ENCODE measurements at regions not wholly inside any gene's neighbourhood (a gene's known extent, or its start where the extent isn't known, plus 50 kb on each side); places are given as distances from the start of the nearest gene placed in this dataset.

DNA sequence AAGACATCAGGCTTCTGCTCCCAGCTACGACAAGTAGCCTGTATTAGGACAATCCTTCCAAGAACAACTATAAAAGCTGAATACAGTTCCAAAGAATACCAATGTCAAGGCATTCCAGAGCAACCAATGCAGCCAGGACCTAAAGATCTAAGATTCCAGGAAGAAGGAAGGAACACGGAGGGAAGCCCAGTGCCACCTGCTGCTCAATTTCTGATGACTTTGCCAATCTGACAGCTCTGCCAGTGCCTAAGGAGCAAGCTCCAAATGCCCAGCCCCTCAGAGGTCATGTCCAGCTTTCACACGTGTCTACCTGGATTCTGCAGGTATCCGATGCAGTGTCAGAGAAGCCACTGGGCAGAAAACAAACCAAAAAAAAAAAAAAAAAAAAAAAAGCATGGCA is 164.4 kb downstream of the IRS2 start:
- no peaks in the 10 kb centered on the region for H3K9me2 ChIP-seq (ENCODE audit: insufficient read depth)
- no peak for ATAC-seq
- H3K9me3 ChIP-seq (ENCODE audit: control insufficient read depth in 1 of 2, insufficient read depth in 1 of 2, low read depth in 1 of 2, low read length in 2 of 2): no peaks in the 10 kb centered on the region
- no peak overlapping the region for H3K9ac ChIP-seq (ENCODE audit: low read length)
- no peak overlapping the region for H3K27ac ChIP-seq (ENCODE audit: low read depth, low read length)
- intact Hi-C loops (cut with micrococcal nuclease): no loop called here
- TF ChIP-seq CBX3 (IDR thresholded peaks at IDR 0.05; ENCODE audit: low read depth) (no peak), CEBPB (IDR thresholded peaks at IDR 0.05; ENCODE audit: low read depth) (no peak), POLR2AphosphoS5 (IDR thresholded peaks at IDR 0.05; ENCODE audit: low read depth, low read length) (no peak), JUND (IDR thresholded peaks at IDR 0.05) (no peak), ELF1 (IDR thresholded peaks at IDR 0.05; ENCODE audit: borderline replicate concordance, low read depth) (no peak)
- TF ChIP-seq, protein P1, sequence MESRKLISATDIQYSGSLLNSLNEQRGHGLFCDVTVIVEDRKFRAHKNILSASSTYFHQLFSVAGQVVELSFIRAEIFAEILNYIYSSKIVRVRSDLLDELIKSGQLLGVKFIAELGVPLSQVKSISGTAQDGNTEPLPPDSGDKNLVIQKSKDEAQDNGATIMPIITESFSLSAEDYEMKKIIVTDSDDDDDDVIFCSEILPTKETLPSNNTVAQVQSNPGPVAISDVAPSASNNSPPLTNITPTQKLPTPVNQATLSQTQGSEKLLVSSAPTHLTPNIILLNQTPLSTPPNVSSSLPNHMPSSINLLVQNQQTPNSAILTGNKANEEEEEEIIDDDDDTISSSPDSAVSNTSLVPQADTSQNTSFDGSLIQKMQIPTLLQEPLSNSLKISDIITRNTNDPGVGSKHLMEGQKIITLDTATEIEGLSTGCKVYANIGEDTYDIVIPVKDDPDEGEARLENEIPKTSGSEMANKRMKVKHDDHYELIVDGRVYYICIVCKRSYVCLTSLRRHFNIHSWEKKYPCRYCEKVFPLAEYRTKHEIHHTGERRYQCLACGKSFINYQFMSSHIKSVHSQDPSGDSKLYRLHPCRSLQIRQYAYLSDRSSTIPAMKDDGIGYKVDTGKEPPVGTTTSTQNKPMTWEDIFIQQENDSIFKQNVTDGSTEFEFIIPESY (IDR thresholded peaks at IDR 0.05; ENCODE audit: extremely low read depth, insufficient replicate concordance, low read length): no peak
- H3K4me3 ChIP-seq (replicated peaks in 1 of 2; ENCODE audit: low read depth in 1 of 2, low read length in 2 of 2): no peak overlapping the region
- no peaks in the 10 kb centered on the region for H3K79me2 ChIP-seq (ENCODE audit: insufficient read depth, low read length)
- H2AFZ ChIP-seq (ENCODE audit: low read depth, low read length, poor library complexity, severe bottlenecking): no peak overlapping the region
- H3K36me3 ChIP-seq (ENCODE audit: control insufficient read depth in 1 of 2, insufficient read depth in 2 of 2, low read length in 2 of 2): no peaks in the 10 kb centered on the region
- POLR2A ChIA-PET: no interaction called here
- no peaks in the 10 kb centered on the region for H3K4me1 ChIP-seq (ENCODE audit: control insufficient read depth in 1 of 2, insufficient read depth in 2 of 2, low read length in 2 of 2)
- H3K4me2 ChIP-seq (ENCODE audit: low read length): no peak overlapping the region
- CTCF ChIA-PET: no interaction called here
- no peaks in the 10 kb centered on the region for H4K20me1 ChIP-seq (ENCODE audit: insufficient read depth)
- no peak for DNase-seq (ENCODE audit: low read depth, low spot score)
- H3K27me3 ChIP-seq (ENCODE audit: insufficient read depth, low read length): no peaks in the 10 kb centered on the region
- RAD21 ChIA-PET (ENCODE audit: low non-redundant PET in 1 of 2, low total read pairs in 2 of 2, uncharacterized antibody in 2 of 2, unreplicated experiment in 2 of 2): interaction anchor here in 1 of 2 experiments (0.7 kb wide), 1 partner anchor 831 kb away, joined by 5 read pairs; no protein-coding TSS in a partner anchor
- no TSS peak for BruUV-seq (replicated peaks)

DNA sequence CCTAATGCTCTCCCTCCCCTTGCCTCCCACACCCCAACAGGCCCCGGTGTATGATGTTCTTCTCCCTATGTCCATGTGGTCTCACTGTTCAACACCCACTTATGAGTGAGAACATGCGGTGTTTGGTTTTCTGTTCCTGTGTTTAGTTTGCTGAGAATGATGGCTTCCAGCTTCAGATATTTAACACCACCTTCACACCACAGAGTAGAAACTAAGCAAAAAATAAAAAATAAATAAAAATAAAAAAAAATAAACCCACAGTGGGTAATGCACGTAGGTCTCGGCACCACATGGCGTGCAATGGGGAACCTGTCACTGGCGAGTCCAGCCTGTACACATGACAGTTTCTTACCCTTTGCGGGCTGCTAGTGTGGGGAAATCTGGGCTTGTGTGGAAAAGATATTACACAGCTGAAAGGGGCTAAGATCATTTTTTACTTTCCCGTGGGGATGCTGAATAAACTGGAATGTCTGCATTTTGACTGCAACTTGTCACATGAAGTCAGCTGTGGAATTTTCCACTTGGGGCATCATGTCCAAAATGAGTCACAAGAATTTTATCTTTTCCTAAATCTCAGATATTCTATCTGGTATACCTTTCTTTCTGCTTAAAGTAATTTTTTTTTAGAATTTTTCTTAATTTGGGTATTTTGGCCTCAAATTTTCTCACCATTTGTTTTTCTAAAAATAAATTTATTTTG is 170.5 kb downstream of the IRS2 start:
- no peak overlapping the region for H3K9ac ChIP-seq (ENCODE audit: low read length)
- no peaks in the 10 kb centered on the region for H3K79me2 ChIP-seq (ENCODE audit: insufficient read depth, low read length)
- no peak overlapping the region for H3K27ac ChIP-seq (ENCODE audit: low read depth, low read length)
- H2AFZ ChIP-seq (ENCODE audit: low read depth, low read length, poor library complexity, severe bottlenecking): no peak overlapping the region
- H3K4me1 ChIP-seq (ENCODE audit: control insufficient read depth in 1 of 2, insufficient read depth in 2 of 2, low read length in 2 of 2): no peaks in the 10 kb centered on the region
- ChIA-PET RAD21 (ENCODE audit: low non-redundant PET in 1 of 2, low total read pairs in 2 of 2, uncharacterized antibody in 2 of 2, unreplicated experiment in 2 of 2) (no interaction called here), CTCF (no interaction called here), POLR2A (no interaction called here)
- no peaks in the 10 kb centered on the region for H3K9me2 ChIP-seq (ENCODE audit: insufficient read depth)
- no peak overlapping the region for H3K4me2 ChIP-seq (ENCODE audit: low read length)
- no TSS peak for BruUV-seq (replicated peaks)
- no peaks in the 10 kb centered on the region for H3K27me3 ChIP-seq (ENCODE audit: insufficient read depth, low read length)
- no peaks in the 10 kb centered on the region for H3K36me3 ChIP-seq (ENCODE audit: control insufficient read depth in 1 of 2, insufficient read depth in 2 of 2, low read length in 2 of 2)
- no peak for DNase-seq (ENCODE audit: low read depth, low spot score)
- no peak for TF ChIP-seq EGR1 (IDR thresholded peaks at IDR 0.05; ENCODE audit: low read depth)
- TF ChIP-seq, protein P2, sequence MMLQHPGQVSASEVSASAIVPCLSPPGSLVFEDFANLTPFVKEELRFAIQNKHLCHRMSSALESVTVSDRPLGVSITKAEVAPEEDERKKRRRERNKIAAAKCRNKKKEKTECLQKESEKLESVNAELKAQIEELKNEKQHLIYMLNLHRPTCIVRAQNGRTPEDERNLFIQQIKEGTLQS (IDR thresholded peaks at IDR 0.05): no peak
- no peak for TF ChIP-seq POLR2AphosphoS5 (IDR thresholded peaks at IDR 0.05; ENCODE audit: low read depth, low read length)
- no peak for TF ChIP-seq EZH2phosphoT487 (IDR thresholded peaks at IDR 0.05; ENCODE audit: borderline replicate concordance)
- TF ChIP-seq, protein P3, sequence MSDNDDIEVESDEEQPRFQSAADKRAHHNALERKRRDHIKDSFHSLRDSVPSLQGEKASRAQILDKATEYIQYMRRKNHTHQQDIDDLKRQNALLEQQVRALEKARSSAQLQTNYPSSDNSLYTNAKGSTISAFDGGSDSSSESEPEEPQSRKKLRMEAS (IDR thresholded peaks at IDR 0.05): no peak
- no peak for TF ChIP-seq RAD21 (IDR thresholded peaks at IDR 0.05; ENCODE audit: low read depth)
- no peak for TF ChIP-seq JUND (IDR thresholded peaks at IDR 0.05)
- TF ChIP-seq TCF7L2 (IDR thresholded peaks at IDR 0.05; ENCODE audit: borderline replicate concordance, extremely low read depth, insufficient read depth, insufficient read length): no peak
- no peak for TF ChIP-seq ZNF274 (IDR thresholded peaks at IDR 0.05; ENCODE audit: low read depth, low read length)
- TF ChIP-seq POLR2A (IDR thresholded peaks at IDR 0.05; ENCODE audit: borderline replicate concordance, extremely low read depth, insufficient read depth, insufficient read length): no peak
- no peak for TF ChIP-seq FOSL1 (IDR thresholded peaks at IDR 0.05; ENCODE audit: low read depth)
- no peaks in the 10 kb centered on the region for H4K20me1 ChIP-seq (ENCODE audit: insufficient read depth)
- no peak for ATAC-seq
- H3K4me3 ChIP-seq (replicated peaks in 1 of 2; ENCODE audit: low read depth in 1 of 2, low read length in 2 of 2): no peak overlapping the region
- no peaks in the 10 kb centered on the region for H3K9me3 ChIP-seq (ENCODE audit: control insufficient read depth in 1 of 2, insufficient read depth in 1 of 2, low read depth in 1 of 2, low read length in 2 of 2)
- intact Hi-C loops (cut with micrococcal nuclease): no loop called here

All from HCT116 (cell line).